ENCODE measurements at regions not wholly inside any gene's neighbourhood (a gene's known extent, or its start where the extent isn't known, plus 50 kb on each side); places are given as distances from the start of the nearest gene placed in this dataset.
A peak's percentile ranks its signal among the peaks of the same experiment; 100 is the strongest.

GRCh38 chr7:106398786-106399185 is 114.0 kb upstream of the NAMPT start:
- DNase-seq (ENCODE audit: low spot score in 2 of 2) (no peak), ATAC-seq (no peak)
- no peak overlapping the region for H3K27ac Mint-ChIP-seq
- H3K4me3 Mint-ChIP-seq, result no peak overlapping the region
- H3K9me3 Mint-ChIP-seq, result peaks cover 5% of the 10 kb centered on the region
- no peaks in the 10 kb centered on the region for H3K36me3 Mint-ChIP-seq
- H3K4me1 Mint-ChIP-seq, result peaks cover 6% of the 10 kb centered on the region

- H3K4me1 Mint-ChIP-seq, result peaks cover 6% of the 10 kb centered on the region
- no peak overlapping the region for H3K4me3 Mint-ChIP-seq
- no peaks in the 10 kb centered on the region for H3K9me3 Mint-ChIP-seq
- H3K36me3 Mint-ChIP-seq, result no peaks in the 10 kb centered on the region
- DNase-seq (ENCODE audit: low spot score in 2 of 2), result no peak
- ATAC-seq, result no peak
- H3K27ac Mint-ChIP-seq, result no peak overlapping the region
Observed at GRCh38 chr7:106397994-106398393, 113.2 kb upstream of the NAMPT start.

GRCh38 chr7:106394526-106394925 is 109.7 kb upstream of the NAMPT start:
- Mint-ChIP-seq H3K4me1 (peaks cover 6% of the 10 kb centered on the region), H3K36me3 (no peaks in the 10 kb centered on the region), H3K9me3 (no peaks in the 10 kb centered on the region), H3K4me3 (no peak overlapping the region), H3K27ac (no peak overlapping the region)
- DNase-seq (ENCODE audit: low spot score in 2 of 2), result no peak
- no peak for ATAC-seq

- Mint-ChIP-seq H3K4me3 (no peak overlapping the region), H3K4me1 (peaks cover 6% of the 10 kb centered on the region), H3K27ac (no peak overlapping the region), H3K36me3 (no peaks in the 10 kb centered on the region), H3K9me3 (no peaks in the 10 kb centered on the region)
- ATAC-seq (no peak), DNase-seq (ENCODE audit: low spot score in 2 of 2) (no peak)
Observed at GRCh38 chr7:106393564-106394251, 108.9 kb upstream of the NAMPT start.

- H3K9me3 Mint-ChIP-seq, result no peaks in the 10 kb centered on the region
- H3K4me3 Mint-ChIP-seq, result no peak overlapping the region
- H3K27ac Mint-ChIP-seq, result no peak overlapping the region
- H3K36me3 Mint-ChIP-seq, result no peaks in the 10 kb centered on the region
- ATAC-seq, result peak; percentile 32
- no peak for DNase-seq (ENCODE audit: low spot score in 2 of 2)
- H3K4me1 Mint-ChIP-seq, result peaks cover 6% of the 10 kb centered on the region
Observed at GRCh38 chr7:106392590-106392989, 107.8 kb upstream of the NAMPT start.

GRCh38 chr7:106392144-106392543 is 107.4 kb upstream of the NAMPT start:
- DNase-seq (ENCODE audit: low spot score in 2 of 2) (no peak), ATAC-seq (no peak)
- no peak overlapping the region for H3K27ac Mint-ChIP-seq
- H3K4me1 Mint-ChIP-seq, result peaks cover 6% of the 10 kb centered on the region
- H3K36me3 Mint-ChIP-seq, result no peaks in the 10 kb centered on the region
- no peaks in the 10 kb centered on the region for H3K9me3 Mint-ChIP-seq
- no peak overlapping the region for H3K4me3 Mint-ChIP-seq

GRCh38 chr7:106386958-106387357 is 102.2 kb upstream of the NAMPT start:
- DNase-seq (ENCODE audit: low spot score in 2 of 2) (no peak), ATAC-seq (peak; percentile 66)
- Mint-ChIP-seq H3K27ac (no peak overlapping the region), H3K9me3 (no peaks in the 10 kb centered on the region), H3K4me3 (no peak overlapping the region), H3K4me1 (no peaks in the 10 kb centered on the region), H3K36me3 (no peaks in the 10 kb centered on the region)

GRCh38 chr7:106384373-106384772 is 99.6 kb upstream of the NAMPT start:
- no peaks in the 10 kb centered on the region for H3K4me1 Mint-ChIP-seq
- peak; percentile 36 for ATAC-seq

GRCh38 chr7:106382929-106383328 is 98.1 kb upstream of the NAMPT start:
- H3K36me3 Mint-ChIP-seq, result no peaks in the 10 kb centered on the region
- H3K4me3 Mint-ChIP-seq, result no peak overlapping the region
- DNase-seq (ENCODE audit: low spot score in 2 of 2), result no peak
- H3K9me3 Mint-ChIP-seq, result no peaks in the 10 kb centered on the region
- H3K27ac Mint-ChIP-seq, result no peak overlapping the region
- H3K4me1 Mint-ChIP-seq, result peaks cover 3% of the 10 kb centered on the region
- no peak for ATAC-seq

More at GRCh38 chr7:106384373-106384772, 99.6 kb upstream of the NAMPT start:
- no peak overlapping the region for H3K4me3 Mint-ChIP-seq
- no peaks in the 10 kb centered on the region for H3K36me3 Mint-ChIP-seq
- DNase-seq (ENCODE audit: low spot score in 2 of 2), result no peak
- no peaks in the 10 kb centered on the region for H3K9me3 Mint-ChIP-seq
- H3K27ac Mint-ChIP-seq, result no peak overlapping the region

- Mint-ChIP-seq H3K36me3 (no peaks in the 10 kb centered on the region), H3K4me1 (peaks cover 9% of the 10 kb centered on the region), H3K4me3 (no peak overlapping the region), H3K9me3 (no peaks in the 10 kb centered on the region), H3K27ac (no peak overlapping the region)
- DNase-seq (ENCODE audit: low spot score in 2 of 2) (no peak), ATAC-seq (no peak)
Observed at GRCh38 chr7:106382129-106382528, 97.3 kb upstream of the NAMPT start.

GRCh38 chr7:106381252-106381651 is 96.5 kb upstream of the NAMPT start:
- no peaks in the 10 kb centered on the region for H3K9me3 Mint-ChIP-seq
- no peaks in the 10 kb centered on the region for H3K36me3 Mint-ChIP-seq
- ATAC-seq, result no peak
- peaks cover 9% of the 10 kb centered on the region for H3K4me1 Mint-ChIP-seq
- no peak overlapping the region for H3K4me3 Mint-ChIP-seq
- H3K27ac Mint-ChIP-seq, result no peak overlapping the region
- no peak for DNase-seq (ENCODE audit: low spot score in 2 of 2)

GRCh38 chr7:106377847-106378361 is 93.1 kb upstream of the NAMPT start:
- Mint-ChIP-seq H3K9me3 (no peaks in the 10 kb centered on the region), H3K27ac (no peak overlapping the region), H3K4me3 (no peak overlapping the region), H3K36me3 (no peaks in the 10 kb centered on the region), H3K4me1 (peaks cover 9% of the 10 kb centered on the region)
- no peak for DNase-seq (ENCODE audit: low spot score in 2 of 2)
- ATAC-seq, result no peak

- DNase-seq (ENCODE audit: low spot score in 2 of 2), result no peak
- Mint-ChIP-seq H3K36me3 (no peaks in the 10 kb centered on the region), H3K4me3 (no peak overlapping the region), H3K4me1 (peaks cover 9% of the 10 kb centered on the region), H3K9me3 (no peaks in the 10 kb centered on the region), H3K27ac (no peak overlapping the region)
- ATAC-seq, result no peak
Observed at GRCh38 chr7:106376026-106376799, 91.4 kb upstream of the NAMPT start.

GRCh38 chr7:106375499-106375898 is 90.7 kb upstream of the NAMPT start:
- DNase-seq (ENCODE audit: low spot score in 2 of 2), result no peak
- Mint-ChIP-seq H3K27ac (no peak overlapping the region), H3K4me3 (no peak overlapping the region), H3K9me3 (no peaks in the 10 kb centered on the region), H3K4me1 (peaks cover 9% of the 10 kb centered on the region), H3K36me3 (no peaks in the 10 kb centered on the region)
- no peak for ATAC-seq

GRCh38 chr7:106374437-106374836 is 89.7 kb upstream of the NAMPT start:
- Mint-ChIP-seq H3K27ac (no peak overlapping the region), H3K4me1 (peaks cover 9% of the 10 kb centered on the region), H3K4me3 (no peak overlapping the region), H3K36me3 (no peaks in the 10 kb centered on the region), H3K9me3 (no peaks in the 10 kb centered on the region)
- ATAC-seq, result no peak
- no peak for DNase-seq (ENCODE audit: low spot score in 2 of 2)
